ENCODE measurements at regions not wholly inside any gene's neighbourhood (a gene's known extent, or its start where the extent isn't known, plus 50 kb on each side); places are given as distances from the start of the nearest gene placed in this dataset.
"Not testable (repeated sequence)": the region's sequence is repeated elsewhere in the genome, so short reads cannot be mapped to it uniquely, and the experiment has no call there.

- Histone ChIP-seq H3K27me3 (replicated peaks; ENCODE audit: insufficient read depth) (no peaks in the 10 kb centered on the region), H3K36me3 (no peaks in the 10 kb centered on the region), H3K4me1 (replicated peaks) (no peaks in the 10 kb centered on the region), H3K27ac (no peak overlapping the region), H3K4me3 (no peak overlapping the region), H3K9me3 (no peaks in the 10 kb centered on the region)
- TF ChIP-seq POLR2AphosphoS5 (IDR thresholded peaks at IDR 0.05) (no peak), POLR2A (IDR thresholded peaks at IDR 0.05) (no peak), CTCF (IDR thresholded peaks at IDR 0.05) (no peak)
- WGBS = 81% methylated on average over 1 of the region's 1 CpG
- no peak for DNase-seq (ENCODE audit: low spot score)
- intact Hi-C loops (cut with DNase I) = no loop called here
Measured at GRCh38 chr3:3923619-3924018, 124.4 kb downstream of the LRRN1 start.

DNA sequence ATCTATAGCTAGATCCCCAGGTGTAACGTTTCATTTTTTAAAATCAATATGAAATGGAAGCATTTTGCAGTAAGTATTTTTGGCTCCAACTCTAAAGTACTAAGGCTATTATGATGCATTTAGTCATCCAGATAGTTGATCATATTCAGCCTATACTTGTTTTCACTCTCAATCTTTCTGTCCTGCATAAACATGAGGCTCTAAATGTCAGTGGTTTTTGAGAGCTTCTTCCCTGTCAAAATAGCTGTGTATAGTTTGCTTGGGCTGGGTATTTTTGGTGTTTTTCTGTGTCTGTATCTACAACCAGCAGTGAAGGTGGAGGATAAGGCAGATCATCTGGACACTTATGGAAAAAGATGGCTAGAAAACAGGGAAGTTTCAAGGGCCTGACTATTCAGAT is 128.0 kb downstream of the LRRN1 start:
- WGBS = 67% methylated on average over 1 of the region's 1 CpG
- H3K9me3 ChIP-seq = no peaks in the 10 kb centered on the region
- H3K27ac ChIP-seq = no peak overlapping the region
- no peaks in the 10 kb centered on the region for H3K27me3 ChIP-seq (replicated peaks; ENCODE audit: insufficient read depth)
- no peak overlapping the region for H3K4me3 ChIP-seq
- TF ChIP-seq CTCF (IDR thresholded peaks at IDR 0.05) (no peak), POLR2A (IDR thresholded peaks at IDR 0.05) (no peak), POLR2AphosphoS5 (IDR thresholded peaks at IDR 0.05) (no peak)
- H3K36me3 ChIP-seq = no peaks in the 10 kb centered on the region
- H3K4me1 ChIP-seq (replicated peaks) = no peaks in the 10 kb centered on the region
- no peak for DNase-seq (ENCODE audit: low spot score)
- intact Hi-C loops (cut with DNase I) = no loop called here

DNA sequence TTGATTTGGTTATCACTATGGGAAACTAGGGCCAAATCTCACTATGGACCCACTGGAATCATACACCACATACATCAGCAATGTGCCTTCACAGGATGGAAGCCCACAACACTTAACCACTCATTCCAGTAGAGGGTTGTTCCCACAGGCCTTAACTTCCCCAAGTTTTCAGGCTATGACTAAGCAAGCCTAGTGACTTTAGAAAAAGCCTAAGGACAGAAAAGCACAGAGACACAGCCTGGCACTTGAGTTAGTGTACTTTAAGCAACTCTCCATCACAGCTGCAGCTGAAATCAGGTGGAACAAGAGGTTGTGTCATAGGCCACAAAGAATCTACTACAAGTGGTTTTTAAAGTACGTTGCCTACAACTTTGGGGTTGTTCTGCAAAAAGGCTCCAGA is 128.7 kb downstream of the LRRN1 start:
- Histone ChIP-seq H3K9me3 (no peaks in the 10 kb centered on the region), H3K36me3 (no peaks in the 10 kb centered on the region), H3K27ac (no peak overlapping the region), H3K4me3 (no peak overlapping the region), H3K4me1 (replicated peaks) (no peaks in the 10 kb centered on the region), H3K27me3 (replicated peaks; ENCODE audit: insufficient read depth) (no peaks in the 10 kb centered on the region)
- WGBS = 91% methylated on average over 1 of the region's 1 CpG
- intact Hi-C loops (cut with DNase I) = no loop called here
- TF ChIP-seq POLR2AphosphoS5 (IDR thresholded peaks at IDR 0.05) = no peak
- no peak for TF ChIP-seq POLR2A (IDR thresholded peaks at IDR 0.05)
- no peak for TF ChIP-seq CTCF (IDR thresholded peaks at IDR 0.05)
- no peak for DNase-seq (ENCODE audit: low spot score)

GRCh38 chr3:3941380-3941779 is 142.1 kb downstream of the LRRN1 start:
- intact Hi-C loops (cut with DNase I); H3K36me3 ChIP-seq; DNase-seq (ENCODE audit: low spot score); H3K9me3 ChIP-seq; H3K27ac ChIP-seq; H3K4me3 ChIP-seq; H3K27me3 ChIP-seq (replicated peaks; ENCODE audit: insufficient read depth); H3K4me1 ChIP-seq (replicated peaks): not testable (repeated sequence)
- WGBS = 94% methylated on average over 8 of the region's 8 CpGs

GRCh38 chr3:3951071-3951470 is 151.8 kb downstream of the LRRN1 start:
- TF ChIP-seq POLR2AphosphoS5 (IDR thresholded peaks at IDR 0.05) = no peak
- TF ChIP-seq POLR2A (IDR thresholded peaks at IDR 0.05) = no peak
- TF ChIP-seq CTCF (IDR thresholded peaks at IDR 0.05) = no peak
- Histone ChIP-seq H3K27ac (no peak overlapping the region), H3K36me3 (no peaks in the 10 kb centered on the region), H3K27me3 (replicated peaks; ENCODE audit: insufficient read depth) (no peaks in the 10 kb centered on the region), H3K9me3 (no peaks in the 10 kb centered on the region), H3K4me1 (replicated peaks) (no peaks in the 10 kb centered on the region), H3K4me3 (no peak overlapping the region)
- 60% methylated on average over 1 of the region's 1 CpG for WGBS
- intact Hi-C loops (cut with DNase I) = no loop called here
- DNase-seq (ENCODE audit: low spot score) = no peak
